HG02884 (cell line): ENCODE measurements at regions not wholly inside any gene's neighbourhood (a gene's known extent, or its start where the extent isn't known, plus 50 kb on each side); places are given as distances from the start of the nearest gene placed in this dataset.
"Not testable (repeated sequence)": the region's sequence is repeated elsewhere in the genome, so short reads cannot be mapped to it uniquely, and the experiment has no call there.

Experiments used
- ATAC-seq: cut with Tn5 transposase; IDR thresholded peaks from one replicate; pipeline ENCODE4 v1.9.1; 2021; ENCODE audit warnings: mild to moderate bottlenecking, moderate library complexity; ENCODE audit not compliant: unreplicated experiment

GRCh38 chrX:96181605-96182004 lies 503.0 kb upstream of the DIAPH2 start:
- no peak for ATAC-seq

GRCh38 chrX:96182366-96182765 lies 502.3 kb upstream of the DIAPH2 start:
- no peak for ATAC-seq

- no peak for ATAC-seq
Measured at GRCh38 chrX:96183391-96183790, 501.3 kb upstream of the DIAPH2 start.

GRCh38 chrX:96183843-96184242 lies 500.8 kb upstream of the DIAPH2 start:
- no peak for ATAC-seq

DNA sequence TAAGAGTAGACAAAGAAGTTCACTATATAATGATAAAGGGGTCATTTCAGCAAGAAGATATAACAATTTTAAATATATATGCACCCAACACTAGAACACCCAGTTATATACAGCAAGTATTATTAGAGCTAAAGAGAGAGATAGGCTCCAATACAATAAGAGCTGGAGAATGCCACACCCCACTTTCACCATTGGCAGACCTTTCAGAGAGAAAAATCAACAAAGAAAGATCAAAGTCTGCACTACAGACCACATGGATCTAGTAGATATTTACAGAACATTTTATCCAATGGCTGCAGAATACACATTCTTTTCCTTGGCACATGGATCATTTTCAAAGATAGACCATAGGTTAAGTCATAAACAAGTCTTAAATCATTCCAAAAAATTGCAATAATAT lies 479.7 kb upstream of the DIAPH2 start:
- no peak for ATAC-seq

DNA sequence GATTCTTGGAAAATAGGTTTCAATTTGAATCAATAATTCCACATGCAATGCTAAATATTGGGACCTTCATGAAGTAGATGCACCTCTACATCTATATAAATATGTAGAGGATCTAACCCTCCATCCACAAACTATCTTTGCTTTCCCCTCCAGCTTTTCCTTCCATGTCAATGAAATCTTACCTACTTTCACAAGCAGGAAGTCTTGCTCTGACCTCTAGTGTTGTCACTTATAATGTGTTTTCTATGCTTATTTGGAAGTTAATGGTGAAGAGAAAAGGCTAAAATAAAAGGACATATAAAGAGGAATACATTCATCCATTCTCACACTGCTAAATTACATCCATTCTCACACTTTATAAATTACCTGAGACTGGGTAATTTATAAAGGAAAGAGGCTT lies 472.7 kb upstream of the DIAPH2 start:
- no peak for ATAC-seq

DNA sequence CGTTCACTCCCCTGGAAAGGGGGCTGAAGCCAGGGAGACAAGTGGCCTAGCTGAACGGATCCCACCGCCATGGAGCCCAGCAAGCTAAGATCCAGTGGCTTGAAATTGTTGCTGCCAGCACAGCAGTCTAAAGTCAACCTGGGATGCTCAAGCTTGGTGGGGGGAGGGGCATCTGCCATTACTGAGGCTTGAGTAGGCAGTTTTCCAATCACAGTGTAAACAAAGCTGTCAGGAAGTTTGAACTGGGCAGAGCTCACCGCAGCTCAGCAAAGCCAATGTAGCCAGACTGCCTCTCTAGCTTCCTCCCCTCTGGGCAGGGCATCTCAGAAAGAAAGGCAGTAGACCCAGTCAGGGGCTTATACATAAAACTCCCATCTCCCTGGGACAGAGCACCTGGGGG lies 470.0 kb upstream of the DIAPH2 start:
- ATAC-seq = not testable (repeated sequence)

DNA sequence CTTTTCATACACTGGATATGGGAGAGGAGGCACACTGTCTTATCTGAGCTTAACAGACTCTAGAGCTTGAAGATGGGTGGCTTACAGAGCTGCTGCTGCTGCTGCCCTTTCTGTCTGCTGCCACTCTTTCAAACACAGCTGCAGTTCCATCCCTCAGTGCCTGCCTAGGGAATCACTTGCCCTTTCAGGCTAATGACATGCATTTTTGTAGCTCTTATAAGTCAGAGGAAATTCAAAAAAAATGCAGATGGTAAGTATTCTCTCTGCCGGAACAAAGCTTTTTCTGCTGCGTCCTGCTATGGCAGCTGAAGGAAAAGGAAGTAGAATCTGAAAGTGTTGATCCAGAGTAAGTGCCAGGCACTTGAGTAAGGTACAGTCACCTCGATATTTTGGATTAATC lies 460.4 kb upstream of the DIAPH2 start:
- no peak for ATAC-seq

DNA sequence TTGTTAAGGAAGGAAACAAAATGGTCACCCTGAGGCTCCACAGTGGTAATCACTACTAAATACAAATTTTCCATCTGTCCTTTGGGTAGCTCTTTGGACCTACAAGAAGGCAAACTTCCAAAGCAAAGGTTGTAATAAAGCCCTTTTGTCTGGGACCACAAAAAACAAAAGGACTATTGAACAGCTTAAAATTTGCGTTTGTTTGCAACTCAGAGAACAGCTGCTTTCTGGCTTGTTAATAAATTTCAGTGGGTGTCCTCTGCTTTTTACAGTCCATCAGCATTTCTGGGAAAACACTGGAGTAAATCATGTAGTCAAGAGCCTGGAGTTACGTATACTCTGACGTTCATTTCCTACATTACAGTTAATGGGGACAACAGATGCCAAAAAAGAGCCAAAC lies 439.7 kb upstream of the DIAPH2 start:
- ATAC-seq = no peak

DNA sequence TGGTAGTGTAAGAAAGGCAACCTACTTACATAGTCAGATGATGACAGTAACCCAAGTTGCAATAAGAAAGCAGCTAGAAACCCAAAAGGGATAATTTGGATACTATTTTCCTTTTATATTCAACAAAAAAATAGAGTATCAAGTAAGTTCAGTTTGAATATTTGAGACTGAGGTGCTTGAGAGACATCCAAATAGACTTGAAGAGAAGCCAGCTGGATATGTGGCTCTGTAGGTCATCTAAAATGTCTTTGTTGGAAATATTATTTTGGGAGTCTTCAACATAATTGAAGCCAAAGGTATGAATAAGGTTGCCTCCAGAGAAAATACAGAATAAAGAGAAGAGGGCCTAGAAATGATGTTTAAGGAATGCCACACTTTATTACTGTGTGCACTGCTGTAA lies 438.2 kb upstream of the DIAPH2 start:
- no peak for ATAC-seq
